Kidney (tissue), 13 donors: ENCODE measurements at regions not wholly inside any gene's neighbourhood (a gene's known extent, or its start where the extent isn't known, plus 50 kb on each side); places are given as distances from the start of the nearest gene placed in this dataset.

Experiments used
- DNase-seq, 5 donors: peaks; one replicate each; pipeline ENCODE4 v3.0.0-alpha.2; 2013 to 2020
- FAIRE-seq: peaks from 2 replicates; lab custom pipeline; 2012; peaks lifted over from hg19 to GRCh38; lab: Jason Lieb, UNC
- H3K27ac ChIP-seq, 2 donors: one replicate each; pipeline ENCODE4 v1.7.0; 2013; ENCODE audit warnings: low read depth in 2 of 2, low read length in 2 of 2, inconsistent platforms in 1 of 2
- H3K27me3 ChIP-seq: one replicate; pipeline ENCODE4 v1.7.1; 2013; ENCODE audit warnings: low read length, inconsistent platforms; ENCODE audit not compliant: control insufficient read depth, insufficient read depth
- H3K36me3 ChIP-seq, 3 donors: one replicate each; pipeline versions ENCODE4 v1.7.0 to v1.7.1; 2013; ENCODE audit warnings: low read length in 3 of 3, control low read depth in 1 of 3, inconsistent platforms in 1 of 3; ENCODE audit not compliant: insufficient read depth in 3 of 3, control insufficient read depth in 2 of 3
- H3K4me1 ChIP-seq, 3 donors: one replicate each; pipeline versions ENCODE4 v1.7.0 to v1.7.1; 2013; ENCODE audit warnings: low read length in 3 of 3, inconsistent platforms in 1 of 3, low read depth in 1 of 3; ENCODE audit not compliant: control insufficient read depth in 2 of 3, insufficient read depth in 2 of 3
- H3K4me3 ChIP-seq, 3 donors: one replicate each; pipeline versions ENCODE4 v1.7.0 to v1.8.1; 2013; ENCODE audit warnings: low read length in 3 of 3, control low read depth in 1 of 3, inconsistent platforms in 1 of 3
- H3K9ac ChIP-seq, 3 donors: one replicate each; pipeline versions ENCODE4 v1.7.0 to v1.7.1; 2013; ENCODE audit warnings: low read length in 3 of 3, control low read depth in 1 of 3, inconsistent platforms in 1 of 3
- H3K9me3 ChIP-seq, 3 donors: one replicate each; pipeline versions ENCODE4 v1.7.0 to v1.7.1; 2013; ENCODE audit warnings: low read length in 3 of 3, control low read depth in 1 of 3, inconsistent platforms in 1 of 3; ENCODE audit not compliant: control insufficient read depth in 2 of 3, insufficient read depth in 1 of 3
- intact Hi-C: fragments of 100-400 bp; cut with DNase I; formaldehyde crosslinking; loops from one replicate; pipeline ENCODE4 v1.11.1; 2022
- TF ChIP-seq, protein P1 (sequence below): IDR thresholded peaks from 3 replicates; pipeline ENCODE4 v1.5.1; 2012; ENCODE audit warnings: mild to moderate bottlenecking, moderate library complexity, borderline replicate concordance; ENCODE audit not compliant: insufficient read depth; ENCODE audit errors: extremely low read depth
- donor health status: control.
- donor health status: control.
- donor health status: control.
- donor health status: control.
- donor health status: control.
- donor health status: DM: yes; HTN: yes; CAD: no.
- donor health status: Normal renal cell carcinoma (clear cell type).

DNA sequence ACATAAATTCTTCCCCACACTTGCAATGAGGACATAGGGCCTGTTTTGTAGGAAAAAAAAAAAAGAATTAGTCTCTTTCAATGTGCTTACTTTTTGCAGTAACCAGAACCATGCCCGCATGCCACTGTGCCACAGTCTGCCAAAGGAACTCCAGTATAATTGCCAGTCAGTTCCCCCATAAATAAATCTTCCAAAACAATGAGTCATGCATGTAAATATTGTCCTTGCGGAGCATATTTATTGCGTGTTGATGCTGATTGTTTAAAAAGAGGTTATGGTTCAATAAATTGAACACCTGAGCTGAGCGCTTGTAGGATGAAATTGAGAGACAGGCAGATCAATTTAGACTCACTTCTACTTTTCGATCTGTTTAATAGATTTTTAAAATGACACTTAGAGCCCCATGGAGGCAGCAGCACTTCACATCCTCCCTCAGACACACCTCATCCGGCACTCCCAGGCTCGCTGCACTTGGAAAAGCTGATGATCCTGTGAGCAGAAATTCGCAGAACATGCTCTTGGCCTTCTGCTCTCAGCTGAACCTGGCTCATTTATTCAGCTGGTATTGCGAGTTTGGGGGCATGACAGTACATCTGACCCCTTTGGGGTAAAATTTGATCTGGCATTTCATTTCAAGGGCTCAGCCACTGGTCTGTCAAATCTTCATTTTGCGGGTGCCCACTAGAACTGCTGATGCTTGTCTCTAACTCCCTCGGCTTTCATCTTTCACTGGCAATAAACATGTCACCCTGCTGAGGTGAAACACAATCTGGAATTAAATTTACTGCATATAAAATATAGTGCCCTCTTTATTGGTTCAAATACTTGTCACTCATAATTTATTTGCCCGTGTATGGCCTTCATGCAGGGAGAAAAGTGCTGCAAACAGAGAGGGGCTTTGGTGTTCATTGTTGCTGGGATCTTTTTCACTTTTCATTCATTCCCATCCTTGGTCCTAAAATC is 371.1 kb upstream of the POU3F2 start:
- peak in 4 of 5 donors; percentile 43 to 70 (median 58) for DNase-seq
- intact Hi-C loops: no loop called here
- FAIRE-seq: no peak
- Histone ChIP-seq H3K9me3 (no peaks in the 10 kb centered on the region), H3K4me3 (no peak overlapping the region), H3K27me3 (no peaks in the 10 kb centered on the region), H3K9ac (no peak overlapping the region), H3K4me1 (no peaks in the 10 kb centered on the region), H3K36me3 (no peaks in the 10 kb centered on the region), H3K27ac (no peak overlapping the region)
- TF ChIP-seq, protein P1, sequence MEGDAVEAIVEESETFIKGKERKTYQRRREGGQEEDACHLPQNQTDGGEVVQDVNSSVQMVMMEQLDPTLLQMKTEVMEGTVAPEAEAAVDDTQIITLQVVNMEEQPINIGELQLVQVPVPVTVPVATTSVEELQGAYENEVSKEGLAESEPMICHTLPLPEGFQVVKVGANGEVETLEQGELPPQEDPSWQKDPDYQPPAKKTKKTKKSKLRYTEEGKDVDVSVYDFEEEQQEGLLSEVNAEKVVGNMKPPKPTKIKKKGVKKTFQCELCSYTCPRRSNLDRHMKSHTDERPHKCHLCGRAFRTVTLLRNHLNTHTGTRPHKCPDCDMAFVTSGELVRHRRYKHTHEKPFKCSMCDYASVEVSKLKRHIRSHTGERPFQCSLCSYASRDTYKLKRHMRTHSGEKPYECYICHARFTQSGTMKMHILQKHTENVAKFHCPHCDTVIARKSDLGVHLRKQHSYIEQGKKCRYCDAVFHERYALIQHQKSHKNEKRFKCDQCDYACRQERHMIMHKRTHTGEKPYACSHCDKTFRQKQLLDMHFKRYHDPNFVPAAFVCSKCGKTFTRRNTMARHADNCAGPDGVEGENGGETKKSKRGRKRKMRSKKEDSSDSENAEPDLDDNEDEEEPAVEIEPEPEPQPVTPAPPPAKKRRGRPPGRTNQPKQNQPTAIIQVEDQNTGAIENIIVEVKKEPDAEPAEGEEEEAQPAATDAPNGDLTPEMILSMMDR: no peak

DNA sequence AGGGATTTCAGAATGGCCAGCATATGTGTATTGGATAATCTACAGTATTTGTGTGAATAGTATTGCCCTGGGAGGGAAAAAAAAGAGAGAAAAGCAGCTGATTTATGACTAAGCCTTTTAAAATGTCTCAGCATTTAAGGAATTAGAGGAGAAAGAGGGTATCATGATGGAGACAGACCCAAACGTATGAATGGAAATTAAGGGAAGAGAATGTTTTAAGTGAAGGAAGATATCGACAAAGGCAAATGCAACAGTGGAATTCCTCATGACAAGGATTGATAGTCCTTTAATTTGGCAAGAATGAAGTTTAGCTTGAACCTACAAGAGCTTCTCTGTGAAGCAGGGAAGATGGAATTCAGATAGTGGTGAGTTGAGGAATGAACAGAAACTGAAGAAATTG is 367.3 kb upstream of the POU3F2 start:
- intact Hi-C loops: no loop called here
- FAIRE-seq (no peak), DNase-seq (no peak)
- TF ChIP-seq, protein P1: no peak
- Histone ChIP-seq H3K4me3 (no peak overlapping the region), H3K27me3 (no peaks in the 10 kb centered on the region), H3K4me1 (no peaks in the 10 kb centered on the region), H3K9ac (no peak overlapping the region), H3K9me3 (no peaks in the 10 kb centered on the region), H3K27ac (no peak overlapping the region), H3K36me3 (no peaks in the 10 kb centered on the region)

DNA sequence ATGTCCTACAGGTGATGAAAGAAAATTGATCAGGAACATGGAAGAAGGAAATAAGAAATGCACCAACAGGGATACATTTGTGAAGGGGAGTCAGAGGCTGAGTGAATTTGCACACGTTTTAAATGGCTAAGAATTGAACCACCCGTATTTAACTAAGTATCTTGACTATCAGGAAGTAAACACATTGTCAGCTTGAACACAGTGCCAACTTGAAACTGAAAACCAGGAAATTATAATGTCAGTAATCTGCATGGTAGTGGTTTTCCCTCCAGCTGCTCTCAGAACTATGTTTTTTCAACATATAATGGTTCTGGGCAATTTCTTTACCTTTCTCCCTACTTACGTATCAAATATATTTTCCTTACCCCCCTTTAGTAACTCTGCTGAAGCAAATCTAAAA is 366.5 kb upstream of the POU3F2 start:
- FAIRE-seq: no peak

More for the DNA sequence above, 366.5 kb upstream of the POU3F2 start:
- DNase-seq: no peak
- intact Hi-C loops: no loop called here
- H3K9me3 ChIP-seq: no peaks in the 10 kb centered on the region
- no peak overlapping the region for H3K9ac ChIP-seq
- no peaks in the 10 kb centered on the region for H3K27me3 ChIP-seq
- no peaks in the 10 kb centered on the region for H3K36me3 ChIP-seq
- TF ChIP-seq, protein P1: no peak
- H3K4me3 ChIP-seq: no peak overlapping the region
- no peak overlapping the region for H3K27ac ChIP-seq
- H3K4me1 ChIP-seq: no peaks in the 10 kb centered on the region
